Breast epithelium (tissue), 4 donors: ENCODE measurements at regions not wholly inside any gene's neighbourhood (a gene's known extent, or its start where the extent isn't known, plus 50 kb on each side); places are given as distances from the start of the nearest gene placed in this dataset.

ENCODE experiments used
- DNase-seq, 2 donors: peaks; one replicate each; pipeline ENCODE4 v3.0.0-alpha.2; 2019; ENCODE audit warnings: low spot score in 2 of 2
- H3K27ac ChIP-seq, 2 donors: fragments of 200-600 bp; sonication (generic) in 1 of 2; one replicate each; pipeline ENCODE4 v1.5.1; 2016 to 2019; ENCODE audit warnings: mild to moderate bottlenecking in 1 of 2
- H3K27me3 ChIP-seq, 2 donors: fragments of 200-600 bp; sonication (generic) in 1 of 2; one replicate each; pipeline versions ENCODE4 v1.5.1 to v1.6.0; 2017 to 2019; ENCODE audit warnings: control low read depth in 1 of 2, mild to moderate bottlenecking in 1 of 2
- H3K36me3 ChIP-seq: fragments of 200-600 bp; one replicate; pipeline ENCODE4 v1.5.1; 2019
- H3K4me1 ChIP-seq, 2 donors: fragments of 200-600 bp; sonication (generic); one replicate each; pipeline ENCODE4 v1.5.1; 2016 to 2019; ENCODE audit warnings: control low read depth in 1 of 2
- H3K4me3 ChIP-seq, 3 donors: fragments of 200-600 bp; sonication (generic); 1 replicate in 2 of 3; 2 replicates in 1 of 3; pipeline ENCODE4 v1.5.1; 2016 to 2019; ENCODE audit warnings: mild to moderate bottlenecking in 3 of 3, moderate library complexity in 2 of 3
- H3K9me3 ChIP-seq, 2 donors: fragments of 200-600 bp; sonication (generic) in 1 of 2; one replicate each; pipeline ENCODE4 v1.5.1; 2016 to 2019; ENCODE audit warnings: control low read depth in 1 of 2
- POLR2A ChIP-seq: fragments of 450-650 bp; IDR thresholded peaks from one replicate; pipeline ENCODE4 v1.6.1; 2016; ENCODE audit warnings: antibody characterized with exemption, mild to moderate bottlenecking, moderate library complexity
- POLR2AphosphoS5 ChIP-seq, 3 donors: sonication (generic); formaldehyde crosslinking; IDR thresholded peaks; one replicate each; pipeline ENCODE4 v1.6.1; 2017; ENCODE audit warnings: antibody characterized with exemption in 3 of 3
- intact Hi-C: fragments of 100-400 bp; cut with DNase I; formaldehyde crosslinking; loops from one replicate; pipeline ENCODE4 v1.15.1; 2023; ENCODE audit warnings: low total_unique reads
- TF ChIP-seq, protein P1 (sequence below), 3 donors: fragments of 450-650 bp; IDR thresholded peaks; one replicate each; pipeline ENCODE4 v1.5.1; 2016 to 2017; ENCODE audit warnings: antibody characterized with exemption in 3 of 3, mild to moderate bottlenecking in 3 of 3, moderate library complexity in 3 of 3

DNA sequence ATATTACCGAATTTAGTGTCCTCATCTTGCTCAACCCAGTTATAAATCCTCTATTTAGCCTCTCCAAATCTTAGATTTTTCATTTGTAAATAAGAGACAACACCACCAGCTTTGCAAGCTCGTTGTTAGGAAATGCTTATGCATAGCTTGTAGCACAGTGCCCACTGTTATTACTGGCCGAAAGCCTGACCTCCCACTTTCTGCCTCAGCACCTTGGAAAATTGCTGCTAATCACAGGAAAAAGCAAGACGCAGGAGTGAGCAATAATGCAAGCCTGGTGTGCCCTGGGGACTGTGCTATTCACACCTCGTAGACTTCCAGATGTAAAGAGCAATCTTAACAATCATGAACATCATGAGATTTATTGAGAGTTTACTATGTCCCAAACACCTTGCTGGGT is 124.2 kb upstream of the ARL4C start:
- Histone ChIP-seq H3K4me3 (no peak overlapping the region), H3K9me3 (no peaks in the 10 kb centered on the region), H3K27me3 (no peaks in the 10 kb centered on the region), H3K4me1 (no peaks in the 10 kb centered on the region), H3K36me3 (no peaks in the 10 kb centered on the region), H3K27ac (no peak overlapping the region)
- no peak for DNase-seq
- TF ChIP-seq, protein P1, sequence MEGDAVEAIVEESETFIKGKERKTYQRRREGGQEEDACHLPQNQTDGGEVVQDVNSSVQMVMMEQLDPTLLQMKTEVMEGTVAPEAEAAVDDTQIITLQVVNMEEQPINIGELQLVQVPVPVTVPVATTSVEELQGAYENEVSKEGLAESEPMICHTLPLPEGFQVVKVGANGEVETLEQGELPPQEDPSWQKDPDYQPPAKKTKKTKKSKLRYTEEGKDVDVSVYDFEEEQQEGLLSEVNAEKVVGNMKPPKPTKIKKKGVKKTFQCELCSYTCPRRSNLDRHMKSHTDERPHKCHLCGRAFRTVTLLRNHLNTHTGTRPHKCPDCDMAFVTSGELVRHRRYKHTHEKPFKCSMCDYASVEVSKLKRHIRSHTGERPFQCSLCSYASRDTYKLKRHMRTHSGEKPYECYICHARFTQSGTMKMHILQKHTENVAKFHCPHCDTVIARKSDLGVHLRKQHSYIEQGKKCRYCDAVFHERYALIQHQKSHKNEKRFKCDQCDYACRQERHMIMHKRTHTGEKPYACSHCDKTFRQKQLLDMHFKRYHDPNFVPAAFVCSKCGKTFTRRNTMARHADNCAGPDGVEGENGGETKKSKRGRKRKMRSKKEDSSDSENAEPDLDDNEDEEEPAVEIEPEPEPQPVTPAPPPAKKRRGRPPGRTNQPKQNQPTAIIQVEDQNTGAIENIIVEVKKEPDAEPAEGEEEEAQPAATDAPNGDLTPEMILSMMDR (IDR thresholded peaks at IDR 0.05): no peak
- TF ChIP-seq POLR2A (no peak), POLR2AphosphoS5 (IDR thresholded peaks at IDR 0.05) (no peak)
- intact Hi-C loops: no loop called here

DNA sequence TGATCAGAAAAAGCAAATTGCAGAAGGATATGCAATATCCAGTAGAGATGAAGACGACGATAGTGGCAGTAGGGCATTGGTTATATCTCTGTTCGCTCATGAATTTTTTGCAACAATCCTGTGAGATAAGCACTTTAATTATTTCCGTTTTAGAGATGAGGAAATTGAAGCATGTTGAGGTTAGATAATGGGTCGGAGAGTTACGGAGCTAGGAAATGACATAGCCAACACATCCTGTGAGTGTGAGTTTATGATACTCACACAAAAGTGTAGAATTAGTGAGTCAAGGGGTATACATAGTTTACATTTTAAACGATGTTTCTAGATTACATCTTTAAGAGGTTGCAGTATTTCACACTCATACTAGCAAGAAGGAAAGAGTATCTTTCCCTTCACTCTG is 123.1 kb upstream of the ARL4C start:
- no peak for DNase-seq
- H3K36me3 ChIP-seq: no peaks in the 10 kb centered on the region

DNA sequence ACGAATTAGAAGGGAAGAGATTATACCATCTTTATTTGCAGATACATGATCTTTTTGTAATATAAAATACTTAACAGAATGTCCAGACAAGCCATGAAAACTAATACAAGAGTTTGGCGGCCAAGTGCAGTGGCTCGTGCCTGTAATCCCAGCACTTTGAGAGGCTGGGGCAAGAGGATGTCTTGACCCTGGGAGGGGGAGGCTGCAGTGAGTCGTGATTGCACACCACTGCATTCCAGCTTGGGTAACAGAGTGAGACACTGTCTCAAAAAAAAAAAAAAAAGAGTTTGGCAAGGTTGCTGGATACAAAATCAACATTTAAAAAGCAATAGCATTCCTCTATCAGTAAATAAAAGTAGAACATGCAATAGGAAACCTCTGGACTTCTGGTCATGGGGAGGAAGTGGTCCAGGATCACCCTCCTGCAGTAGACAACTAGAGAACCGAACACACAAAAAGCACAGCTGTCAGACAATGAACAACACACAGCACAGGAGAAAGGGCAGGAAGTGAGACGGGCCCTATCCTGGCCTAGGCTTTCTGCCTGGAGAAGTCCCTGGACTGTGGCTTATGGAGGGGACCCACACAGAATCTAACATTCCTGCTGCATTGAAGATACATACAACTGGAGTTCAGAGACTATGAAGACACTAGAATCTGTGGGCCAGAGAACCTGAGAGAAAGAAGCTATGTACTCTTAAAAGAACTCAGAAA is 118.9 kb upstream of the ARL4C start:
- Histone ChIP-seq H3K27me3 (no peaks in the 10 kb centered on the region), H3K4me1 (no peaks in the 10 kb centered on the region), H3K9me3 (no peaks in the 10 kb centered on the region), H3K36me3 (no peaks in the 10 kb centered on the region), H3K4me3 (no peak overlapping the region), H3K27ac (no peak overlapping the region)
- DNase-seq: no peak
- TF ChIP-seq, protein P1 (IDR thresholded peaks at IDR 0.05): no peak
- TF ChIP-seq POLR2AphosphoS5 (IDR thresholded peaks at IDR 0.05) (no peak), POLR2A (no peak)
- intact Hi-C loops: no loop called here

More for the DNA sequence above, 123.1 kb upstream of the ARL4C start:
- Histone ChIP-seq H3K4me1 (no peaks in the 10 kb centered on the region), H3K27ac (no peak overlapping the region), H3K27me3 (no peaks in the 10 kb centered on the region), H3K9me3 (no peaks in the 10 kb centered on the region), H3K4me3 (no peak overlapping the region)
- TF ChIP-seq, protein P1 (IDR thresholded peaks at IDR 0.05): no peak
- TF ChIP-seq POLR2AphosphoS5 (IDR thresholded peaks at IDR 0.05): no peak
- no peak for TF ChIP-seq POLR2A
- intact Hi-C loops: no loop called here

DNA sequence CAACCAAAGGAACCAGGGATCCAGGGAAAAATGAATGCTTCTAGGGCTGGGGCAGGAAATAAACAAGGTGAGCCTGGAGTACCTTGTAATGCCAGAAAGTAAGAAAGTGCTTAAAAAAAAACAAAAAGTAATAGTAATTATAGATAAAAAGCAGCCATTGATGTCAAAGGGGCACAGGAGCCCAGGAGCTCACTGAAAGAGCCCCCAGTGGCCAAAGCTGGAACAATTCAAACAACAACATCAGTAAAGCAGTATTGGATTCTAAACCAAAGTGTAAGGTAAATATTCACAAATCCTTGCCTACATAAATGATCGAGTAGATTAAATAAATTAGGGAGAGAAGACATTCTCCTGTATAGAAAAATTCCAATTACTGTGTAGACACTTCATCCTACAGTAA is 114.3 kb upstream of the ARL4C start:
- Histone ChIP-seq H3K9me3 (no peaks in the 10 kb centered on the region), H3K27ac (no peak overlapping the region), H3K27me3 (no peaks in the 10 kb centered on the region), H3K4me3 (no peak overlapping the region), H3K36me3 (no peaks in the 10 kb centered on the region), H3K4me1 (no peaks in the 10 kb centered on the region)
- TF ChIP-seq POLR2AphosphoS5 (IDR thresholded peaks at IDR 0.05) (no peak), POLR2A (no peak)
- TF ChIP-seq, protein P1 (IDR thresholded peaks at IDR 0.05): no peak
- intact Hi-C loops: loop anchor here (5.0 kb wide), 1 partner anchor 1851 kb away; no protein-coding TSS in a partner anchor
- DNase-seq: no peak

DNA sequence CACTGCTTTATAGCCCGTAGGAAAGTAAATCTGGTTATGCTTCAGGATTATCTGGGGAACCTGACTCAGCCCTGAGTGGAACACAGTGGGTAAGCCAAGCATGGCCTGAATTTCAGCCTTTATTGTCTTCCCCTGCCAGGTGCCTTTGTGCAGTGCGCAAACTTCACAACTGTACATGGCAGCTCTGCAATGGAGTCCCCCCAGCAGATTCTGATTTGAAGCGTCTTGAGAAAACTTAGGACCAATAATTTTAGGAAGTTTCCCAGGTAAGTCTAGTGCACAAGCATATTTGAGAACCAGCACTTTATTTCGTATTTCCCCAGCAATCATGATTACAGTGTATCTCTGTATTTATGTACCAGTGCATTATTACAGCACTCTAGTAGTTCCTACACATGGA is 112.1 kb upstream of the ARL4C start:
- DNase-seq: no peak
- no peak overlapping the region for H3K4me3 ChIP-seq
- no peaks in the 10 kb centered on the region for H3K9me3 ChIP-seq
- H3K27ac ChIP-seq: no peak overlapping the region
- intact Hi-C loops: no loop called here
- TF ChIP-seq POLR2AphosphoS5 (IDR thresholded peaks at IDR 0.05) (no peak), POLR2A (no peak)
- TF ChIP-seq, protein P1 (IDR thresholded peaks at IDR 0.05): no peak
- no peaks in the 10 kb centered on the region for H3K4me1 ChIP-seq
- H3K27me3 ChIP-seq: no peaks in the 10 kb centered on the region
- no peaks in the 10 kb centered on the region for H3K36me3 ChIP-seq
